ENCODE measurements at regions not wholly inside any gene's neighbourhood (a gene's known extent, or its start where the extent isn't known, plus 50 kb on each side); places are given as distances from the start of the nearest gene placed in this dataset.

GRCh38 chr21:40901691-40902090 lies 54.7 kb upstream of the DSCAM start:
- DNase-seq (ENCODE audit: low read depth in 2 of 3, low spot score in 2 of 3) = no peak

- no peak for DNase-seq (ENCODE audit: low read depth in 2 of 3, low spot score in 2 of 3)
Observed at GRCh38 chr21:40902299-40902698, 55.3 kb upstream of the DSCAM start.

- DNase-seq (ENCODE audit: low read depth in 2 of 3, low spot score in 2 of 3) = no peak
Observed at GRCh38 chr21:40902993-40903392, 56.0 kb upstream of the DSCAM start.

- DNase-seq (ENCODE audit: low read depth in 2 of 3, low spot score in 2 of 3) = no peak
Observed at GRCh38 chr21:40905251-40905650, 58.3 kb upstream of the DSCAM start.

GRCh38 chr21:40912375-40912774 lies 65.4 kb upstream of the DSCAM start:
- DNase-seq (ENCODE audit: low read depth in 2 of 3, low spot score in 2 of 3) = no peak

GRCh38 chr21:40915114-40915513 lies 68.2 kb upstream of the DSCAM start:
- DNase-seq (ENCODE audit: low read depth in 2 of 3, low spot score in 2 of 3) = no peak

- no peak for DNase-seq (ENCODE audit: low read depth in 2 of 3, low spot score in 2 of 3)
Observed at GRCh38 chr21:40923407-40923806, 76.4 kb upstream of the DSCAM start.

- DNase-seq (ENCODE audit: low read depth in 2 of 3, low spot score in 2 of 3) = no peak
Observed at GRCh38 chr21:40923901-40924300, 76.9 kb upstream of the DSCAM start.

- DNase-seq (ENCODE audit: low read depth in 2 of 3, low spot score in 2 of 3) = no peak
Observed at GRCh38 chr21:40924641-40925040, 77.7 kb upstream of the DSCAM start.

GRCh38 chr21:40926238-40926637 lies 79.3 kb upstream of the DSCAM start:
- DNase-seq (ENCODE audit: low read depth in 2 of 3, low spot score in 2 of 3) = no peak

GRCh38 chr21:40929833-40930232 lies 82.9 kb upstream of the DSCAM start:
- no peak for DNase-seq (ENCODE audit: low read depth in 2 of 3, low spot score in 2 of 3)

GRCh38 chr21:40931197-40931596 lies 84.2 kb upstream of the DSCAM start:
- no peak for DNase-seq (ENCODE audit: low read depth in 2 of 3, low spot score in 2 of 3)

GRCh38 chr21:40936178-40936577 lies 89.2 kb upstream of the DSCAM start:
- no peak for DNase-seq (ENCODE audit: low read depth in 2 of 3, low spot score in 2 of 3)

- DNase-seq (ENCODE audit: low read depth in 2 of 3, low spot score in 2 of 3) = no peak
Observed at GRCh38 chr21:40936771-40937261, 89.9 kb upstream of the DSCAM start.

- DNase-seq (ENCODE audit: low read depth in 2 of 3, low spot score in 2 of 3) = no peak
Observed at GRCh38 chr21:40938078-40938477, 91.1 kb upstream of the DSCAM start.

GRCh38 chr21:40938611-40939010 lies 91.7 kb upstream of the DSCAM start:
- DNase-seq (ENCODE audit: low read depth in 2 of 3, low spot score in 2 of 3) = no peak

GRCh38 chr21:40947713-40948112 lies 100.8 kb upstream of the DSCAM start:
- no peak for DNase-seq (ENCODE audit: low read depth in 2 of 3, low spot score in 2 of 3)

GRCh38 chr21:40950970-40951369 lies 104.0 kb upstream of the DSCAM start:
- no peak for DNase-seq (ENCODE audit: low read depth in 2 of 3, low spot score in 2 of 3)

GRCh38 chr21:40952551-40953323 lies 105.8 kb upstream of the DSCAM start:
- DNase-seq (ENCODE audit: low read depth in 2 of 3, low spot score in 2 of 3) = no peak

GRCh38 chr21:40964691-40965090 lies 117.7 kb upstream of the DSCAM start:
- no peak for DNase-seq (ENCODE audit: low read depth in 2 of 3, low spot score in 2 of 3)

GRCh38 chr21:40967771-40968170 lies 120.8 kb upstream of the DSCAM start:
- DNase-seq (ENCODE audit: low read depth in 2 of 3, low spot score in 2 of 3) = no peak

- DNase-seq (ENCODE audit: low read depth in 2 of 3, low spot score in 2 of 3) = no peak
Observed at GRCh38 chr21:40972151-40972550, 125.2 kb upstream of the DSCAM start.

Measured in hematopoietic multipotent progenitor cell (in vitro differentiated cells).